A673 (cell line): ENCODE measurements at regions not wholly inside any gene's neighbourhood (a gene's known extent, or its start where the extent isn't known, plus 50 kb on each side); places are given as distances from the start of the nearest gene placed in this dataset.

Experiments used
- BruUV-seq: library from RNA; stranded (reverse); fragments of 400-500 nt; replicated peaks from 2 replicates; lab custom pipeline; 2021; lab: Mats Ljungman, UMichigan
- CTCF ChIA-PET: fragments of 300-600 bp; sonication (Branson Sonifier 250); formaldehyde crosslinking; loops from one replicate; lab custom pipeline; 2022; ENCODE audit warnings: antibody characterized with exemption; lab: Charles Lee
- POLR2A ChIA-PET: fragments of 300-600 bp; sonication (Branson Sonifier 250); formaldehyde crosslinking; loops from one replicate; lab custom pipeline; 2022; ENCODE audit warnings: antibody characterized with exemption; ENCODE audit not compliant: low non-redundant PET; lab: Charles Lee
- DNase-seq: peaks from one replicate; pipeline ENCODE4 v3.0.0-alpha.2; 2015; ENCODE audit warnings: low spot score
- H3K27ac ChIP-seq: fragments of 200-600 bp; sonication (generic); 2 replicates; pipeline ENCODE4 v1.5.1; 2016; ENCODE audit warnings: mixed run types, low read depth, mild to moderate bottlenecking, mixed read lengths, antibody characterized with exemption, low read length; ENCODE audit not compliant: poor library complexity, severe bottlenecking
- H3K27me3 ChIP-seq: fragments of 200-600 bp; sonication (generic); replicated peaks from 2 replicates; pipeline ENCODE4 v1.6.1; 2017; ENCODE audit warnings: mixed run types, low read depth, mild to moderate bottlenecking, mixed read lengths, antibody characterized with exemption, low read length; ENCODE audit not compliant: insufficient read depth, poor library complexity
- H3K36me3 ChIP-seq: fragments of 200-600 bp; sonication (generic); 2 replicates; pipeline ENCODE4 v1.6.1; 2016; ENCODE audit warnings: mixed run types, mild to moderate bottlenecking, mixed read lengths, antibody characterized with exemption, low read length; ENCODE audit not compliant: insufficient read depth, poor library complexity, severe bottlenecking
- H3K4me1 ChIP-seq: fragments of 200-600 bp; sonication (generic); 2 replicates; pipeline ENCODE4 v1.6.1; 2017; ENCODE audit warnings: mixed run types, mild to moderate bottlenecking, mixed read lengths, antibody characterized with exemption, low read length; ENCODE audit not compliant: insufficient read depth, poor library complexity, severe bottlenecking
- H3K4me3 ChIP-seq: fragments of 200-600 bp; sonication (generic); 2 replicates; pipeline ENCODE4 v1.5.1; 2016; ENCODE audit warnings: low read depth, mixed run types, mild to moderate bottlenecking, mixed read lengths, low read length; ENCODE audit not compliant: poor library complexity, severe bottlenecking
- H3K9me3 ChIP-seq: fragments of 200-600 bp; sonication (generic); 2 replicates; pipeline ENCODE4 v1.6.1; 2016; ENCODE audit warnings: mixed run types, low read depth, mild to moderate bottlenecking, mixed read lengths, antibody characterized with exemption, low read length; ENCODE audit not compliant: poor library complexity, severe bottlenecking
- CTCF ChIP-seq: fragments of 300-800, 200-600 bp; sonication (generic); conservative IDR thresholded peaks from 2 replicates; pipeline ENCODE4 v1.5.1; 2017; ENCODE audit warnings: low read depth, mild to moderate bottlenecking, antibody characterized with exemption, low read length, moderate library complexity, mixed read lengths
- EZH2 ChIP-seq: fragments of 200-600 bp; sonication (generic); IDR thresholded peaks from 2 replicates; pipeline ENCODE4 v1.6.1; 2017; ENCODE audit warnings: borderline replicate concordance, low read depth, mild to moderate bottlenecking, mixed read lengths, antibody characterized with exemption, low read length; ENCODE audit not compliant: poor library complexity, severe bottlenecking
- intact Hi-C: fragments of 100-400 bp; cut with micrococcal nuclease; formaldehyde crosslinking; loops from one replicate; pipeline ENCODE4 v1.10.0; 2022; ENCODE audit not compliant: unreplicated experiment

GRCh38 chr14:21804981-21805380 is 131.4 kb upstream of the OR4E1 start:
- no peak for TF ChIP-seq EZH2
- no peak for TF ChIP-seq CTCF
- ChIA-PET CTCF (no interaction called here), POLR2A (interaction anchor here (0.6 kb wide), 1 partner anchor 675 kb away, joined by 4 read pairs; no protein-coding TSS in a partner anchor)
- Histone ChIP-seq H3K27me3 (no peaks in the 10 kb centered on the region), H3K36me3 (no peaks in the 10 kb centered on the region), H3K9me3 (no peaks in the 10 kb centered on the region), H3K27ac (no peak overlapping the region), H3K4me3 (no peak overlapping the region), H3K4me1 (no peaks in the 10 kb centered on the region)
- no TSS peak for BruUV-seq
- intact Hi-C loops, result no loop called here
- no peak for DNase-seq

GRCh38 chr14:21802441-21802840 is 128.8 kb upstream of the OR4E1 start:
- H3K36me3 ChIP-seq, result no peaks in the 10 kb centered on the region
- no peaks in the 10 kb centered on the region for H3K4me1 ChIP-seq
- no peaks in the 10 kb centered on the region for H3K27me3 ChIP-seq
- ChIA-PET POLR2A (no interaction called here), CTCF (interaction anchor here (0.6 to 0.9 kb wide), 2 partner anchors 15 to 50 kb away, joined by 3 read pairs; no protein-coding TSS in a partner anchor)
- no peak for TF ChIP-seq EZH2
- TF ChIP-seq CTCF, result no peak
- no TSS peak for BruUV-seq
- H3K4me3 ChIP-seq, result no peak overlapping the region
- intact Hi-C loops, result no loop called here
- H3K27ac ChIP-seq, result no peak overlapping the region
- H3K9me3 ChIP-seq, result no peaks in the 10 kb centered on the region
- no peak for DNase-seq

- no peak overlapping the region for H3K4me3 ChIP-seq
- no TSS peak for BruUV-seq
- CTCF ChIA-PET, result interaction anchor here (0.7 kb wide), 1 partner anchor 29 kb away, joined by 3 read pairs; no protein-coding TSS in a partner anchor
- no peaks in the 10 kb centered on the region for H3K36me3 ChIP-seq
- no peak overlapping the region for H3K27ac ChIP-seq
- intact Hi-C loops, result no loop called here
- no peaks in the 10 kb centered on the region for H3K27me3 ChIP-seq
- H3K9me3 ChIP-seq, result no peaks in the 10 kb centered on the region
- H3K4me1 ChIP-seq, result no peaks in the 10 kb centered on the region
- TF ChIP-seq EZH2, result no peak
- TF ChIP-seq CTCF, result peak; percentile 48
- peak; percentile 39 for DNase-seq
- POLR2A ChIA-PET, result no interaction called here
These were observed 123.3 kb upstream of the OR4E1 start for GRCh38 chr14:21796916-21797315.
